DMS153 treated with DMSO at 0.1 percent for 48 hours (cell line): ENCODE measurements at regions not wholly inside any gene's neighbourhood (a gene's known extent, or its start where the extent isn't known, plus 50 kb on each side); places are given as distances from the start of the nearest gene placed in this dataset.

Experiments
- DNase-seq: peaks from one replicate; lab custom pipeline; 2025; ENCODE audit not compliant: unreplicated experiment; lab: John Stamatoyannopoulos, UW

GRCh38 chr7:86949052-86949778, 110.2 kb downstream of the ELAPOR2 start:
- no peak for DNase-seq

DNA sequence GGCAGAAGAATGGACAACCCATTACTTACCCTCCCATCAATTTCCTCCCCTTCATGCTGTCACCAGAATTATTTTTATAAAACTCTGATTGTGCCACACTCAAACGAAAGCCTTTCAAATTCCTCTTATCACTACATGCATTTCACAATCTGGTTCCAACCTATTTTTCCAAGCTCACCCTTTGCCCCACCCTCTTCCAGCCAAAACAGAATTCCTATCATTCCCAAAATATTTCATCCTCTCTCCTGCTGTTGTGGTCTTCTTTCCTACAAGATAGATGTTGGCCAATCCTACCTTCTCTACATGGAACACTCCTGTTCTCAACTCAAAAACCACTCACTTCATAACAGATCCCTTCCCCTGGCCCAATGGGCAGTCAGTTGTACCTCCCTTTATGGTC, 111.5 kb downstream of the ELAPOR2 start:
- DNase-seq: no peak

DNA sequence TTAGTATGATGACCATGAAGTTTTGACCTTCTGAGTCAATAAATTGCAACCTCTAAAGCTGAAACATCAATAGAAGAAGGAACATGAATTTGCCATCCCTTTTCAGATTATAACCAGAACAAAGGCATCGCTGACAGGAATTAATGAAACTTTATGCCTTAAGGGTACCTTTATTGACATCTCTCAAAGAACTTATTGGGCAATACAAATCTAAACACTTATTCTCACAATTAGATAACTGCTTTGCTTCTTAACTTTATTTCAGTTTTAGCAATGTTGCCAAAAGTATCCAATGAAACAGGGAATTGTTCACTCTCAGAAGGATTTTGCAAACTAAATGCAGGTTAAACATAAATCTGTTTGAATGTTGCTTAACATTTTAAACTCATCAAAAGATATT, 116.0 kb downstream of the ELAPOR2 start:
- DNase-seq: no peak

- DNase-seq: no peak
Observed at GRCh38 chr7:86942995-86943394, 116.5 kb downstream of the ELAPOR2 start.

DNA sequence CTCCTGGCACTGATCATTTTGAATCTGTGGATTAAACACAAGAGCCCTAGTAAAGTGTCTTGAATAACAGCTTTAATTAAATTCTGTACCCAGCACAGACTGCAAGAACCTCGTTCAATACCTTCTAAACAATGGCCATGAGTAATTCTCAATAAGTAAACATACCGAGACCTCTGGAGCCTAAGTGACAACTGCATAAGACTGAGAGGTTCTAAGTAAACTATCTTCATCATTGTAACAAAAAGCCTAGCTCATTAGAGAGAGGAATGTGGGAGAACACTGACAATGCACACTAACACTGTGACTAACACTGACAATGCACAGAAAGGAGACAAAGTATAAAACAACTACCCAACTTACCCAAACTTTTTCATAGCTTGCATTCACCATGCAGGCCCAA, 117.4 kb downstream of the ELAPOR2 start:
- no peak for DNase-seq

DNA sequence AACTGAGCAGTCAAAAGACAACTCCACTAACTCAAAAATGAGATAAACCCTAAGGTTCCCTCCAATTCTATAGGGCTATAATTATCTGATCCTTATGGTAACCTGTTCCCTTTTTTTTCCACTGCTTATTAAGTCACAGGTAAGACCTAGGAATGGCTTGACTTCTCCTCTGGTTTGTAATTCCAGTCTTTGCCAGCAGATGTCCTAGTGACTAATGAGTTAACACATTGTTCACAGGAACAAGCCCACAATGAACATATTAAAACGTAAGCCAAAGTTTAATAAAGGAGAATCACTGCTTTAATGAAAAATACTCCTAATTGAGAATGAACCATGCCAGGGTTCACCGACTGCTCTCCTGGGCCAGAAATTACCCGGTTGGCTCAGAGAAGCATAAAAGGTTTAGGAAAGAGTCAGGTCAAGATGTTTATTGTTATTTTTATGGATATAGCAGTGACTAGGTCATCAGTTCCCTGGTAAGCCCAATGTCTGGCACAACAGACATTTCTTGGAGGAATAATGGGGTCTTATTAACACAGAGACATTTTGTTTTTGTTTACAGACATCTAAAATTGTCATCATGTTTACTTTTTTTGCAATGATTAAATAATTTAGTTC, 120.1 kb downstream of the ELAPOR2 start:
- DNase-seq: peak; percentile 21

DNA sequence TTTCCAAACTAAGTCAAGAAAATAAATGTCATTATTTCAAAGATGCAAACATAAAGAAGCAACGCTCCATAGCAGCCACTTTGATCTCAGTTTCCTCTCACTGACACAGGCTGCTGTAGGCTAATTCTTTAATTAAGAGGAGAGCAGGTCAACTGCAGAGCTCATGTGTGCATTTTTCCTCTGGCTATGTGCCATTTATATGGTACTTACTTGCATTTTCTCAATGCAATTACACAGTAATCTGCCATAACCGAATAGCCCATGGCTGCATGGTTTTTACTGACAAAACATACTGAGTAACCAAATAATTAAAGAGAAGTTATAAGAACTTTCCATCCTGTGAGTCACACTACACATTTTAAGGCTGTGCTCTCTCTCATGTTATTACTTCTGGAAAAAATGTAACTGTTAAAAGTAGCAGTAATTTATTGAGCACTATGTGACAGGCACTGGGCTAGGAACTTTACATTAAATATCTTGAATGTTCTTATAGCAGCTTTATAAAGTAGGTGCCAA, 122.0 kb downstream of the ELAPOR2 start:
- DNase-seq: no peak

- no peak for DNase-seq
Observed at GRCh38 chr7:86933295-86933845, 126.1 kb downstream of the ELAPOR2 start.

- no peak for DNase-seq
Observed at GRCh38 chr7:86932038-86932512, 127.4 kb downstream of the ELAPOR2 start.

DNA sequence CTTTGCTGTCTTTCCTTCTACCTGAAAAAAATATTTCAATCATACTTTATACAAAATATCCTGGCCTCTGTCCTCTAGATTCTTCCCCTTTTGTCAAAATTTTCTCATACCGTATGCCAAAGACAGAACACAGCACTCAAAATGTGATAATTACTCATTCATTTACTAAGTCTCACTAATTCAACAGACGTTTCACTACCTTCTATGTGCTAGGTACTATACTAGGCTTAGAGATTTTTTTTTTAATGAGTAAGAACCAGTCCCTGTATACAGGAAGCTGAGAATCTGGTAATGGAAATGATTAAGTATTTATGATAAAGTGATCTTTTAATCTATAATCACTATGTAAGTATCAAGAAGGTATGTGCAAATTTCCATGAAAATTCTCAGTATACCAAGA, 128.0 kb downstream of the ELAPOR2 start:
- DNase-seq: no peak

- no peak for DNase-seq
Observed at GRCh38 chr7:86930554-86931307, 128.7 kb downstream of the ELAPOR2 start.

DNA sequence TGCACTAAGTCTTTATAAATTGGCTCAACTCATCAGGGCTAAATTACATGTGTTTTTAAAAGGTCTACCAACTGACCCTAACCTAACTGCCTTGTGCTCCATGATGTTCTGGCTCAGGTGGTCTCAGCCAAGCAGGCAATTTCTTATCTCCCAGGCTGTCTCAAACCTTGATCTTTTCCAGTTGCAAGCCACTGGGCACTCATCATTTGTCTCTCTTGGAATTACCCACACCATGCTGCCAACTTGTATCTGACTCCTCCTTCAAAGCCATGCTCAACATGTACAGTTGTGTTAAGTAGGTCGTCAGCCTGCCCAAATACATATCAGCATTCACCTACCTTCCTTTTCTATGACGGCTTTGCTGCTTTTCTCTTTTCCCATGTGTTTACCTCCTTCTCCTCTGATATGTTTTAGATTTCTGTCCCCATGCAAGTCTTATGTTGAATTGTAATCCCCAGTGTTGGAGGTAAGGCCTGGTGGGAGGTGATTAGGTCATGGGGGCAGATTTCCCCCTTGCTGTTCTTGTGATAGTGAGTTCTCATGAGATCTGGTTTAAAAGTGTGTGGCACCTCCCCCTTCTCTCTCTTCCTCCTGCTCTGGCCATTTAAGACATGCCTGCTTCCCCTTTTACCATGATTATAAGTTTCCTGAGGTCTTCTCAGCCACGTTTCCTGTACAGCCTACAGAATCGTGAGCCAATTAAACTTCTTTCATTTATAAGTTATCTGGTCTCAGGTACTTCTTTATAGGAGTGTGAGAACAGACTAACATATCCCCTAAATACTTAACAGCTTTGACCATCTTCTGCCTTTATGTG, 130.0 kb downstream of the ELAPOR2 start:
- DNase-seq: no peak

- no peak for DNase-seq
Observed at GRCh38 chr7:86928308-86928707, 131.1 kb downstream of the ELAPOR2 start.

DNA sequence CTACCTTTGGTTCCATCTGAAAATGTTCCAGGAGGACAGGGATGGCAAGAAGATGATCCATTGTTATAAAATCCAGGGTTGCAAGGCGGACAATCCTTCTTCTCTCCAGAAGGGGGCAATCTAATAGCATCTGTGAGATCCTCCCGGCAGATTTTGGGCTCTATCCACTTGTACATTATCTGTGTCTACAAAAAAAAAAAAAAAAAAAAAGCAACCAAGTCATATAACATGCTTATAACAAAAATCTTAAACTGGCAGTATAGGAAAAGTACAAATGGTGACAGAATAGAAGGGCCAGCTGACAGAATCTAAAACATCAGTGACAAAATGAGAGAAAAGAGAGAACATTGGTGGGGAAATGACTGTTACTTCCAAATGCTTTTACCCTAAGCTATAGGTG, 132.7 kb downstream of the ELAPOR2 start:
- peak; percentile 54 for DNase-seq

DNA sequence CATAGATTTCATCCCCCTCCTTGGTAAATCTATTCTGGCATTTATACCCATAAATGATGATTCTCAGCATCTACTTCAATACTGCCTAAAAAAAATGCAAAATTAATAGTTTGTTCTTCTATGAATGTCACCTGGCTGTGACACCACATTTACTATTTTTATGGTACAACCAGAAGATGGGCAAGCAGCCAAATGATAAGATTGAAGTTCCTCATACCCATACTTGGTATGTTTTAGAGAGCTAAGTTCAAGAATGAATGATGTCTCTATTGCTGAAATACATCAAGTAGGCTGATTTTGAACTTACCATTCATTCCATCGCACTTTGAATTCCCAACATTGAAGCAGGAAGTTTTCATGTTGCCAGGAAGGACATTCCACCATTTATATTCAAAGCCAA, 134.2 kb downstream of the ELAPOR2 start:
- no peak for DNase-seq

GRCh38 chr7:86923527-86923926, 135.9 kb downstream of the ELAPOR2 start:
- DNase-seq: no peak

GRCh38 chr7:86920154-86920553, 139.3 kb downstream of the ELAPOR2 start:
- DNase-seq: no peak

GRCh38 chr7:86918245-86918644, 141.2 kb downstream of the ELAPOR2 start:
- no peak for DNase-seq

- no peak for DNase-seq
Observed at GRCh38 chr7:86916277-86916825, 143.1 kb downstream of the ELAPOR2 start.

DNA sequence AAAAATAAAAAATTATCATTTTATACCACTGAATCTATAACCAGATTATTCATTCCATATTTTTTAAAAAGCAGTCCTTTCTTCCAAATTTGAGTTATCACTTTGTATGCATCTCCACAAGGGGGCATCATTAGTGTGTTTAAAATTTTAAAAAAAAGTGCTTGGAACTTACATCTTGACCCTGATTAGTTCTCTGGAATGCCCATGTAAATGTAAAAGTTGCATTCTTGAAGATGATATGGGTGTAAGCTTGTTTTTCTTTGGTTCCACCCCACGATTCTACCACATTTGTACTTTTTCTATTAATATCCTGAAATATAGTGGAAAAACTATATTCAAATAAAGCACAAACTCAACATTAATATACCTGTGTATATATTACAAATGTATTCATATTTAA, 144.9 kb downstream of the ELAPOR2 start:
- no peak for DNase-seq
